ENCODE measurements at regions not wholly inside any gene's neighbourhood (a gene's known extent, or its start where the extent isn't known, plus 50 kb on each side); places are given as distances from the start of the nearest gene placed in this dataset.

DNA sequence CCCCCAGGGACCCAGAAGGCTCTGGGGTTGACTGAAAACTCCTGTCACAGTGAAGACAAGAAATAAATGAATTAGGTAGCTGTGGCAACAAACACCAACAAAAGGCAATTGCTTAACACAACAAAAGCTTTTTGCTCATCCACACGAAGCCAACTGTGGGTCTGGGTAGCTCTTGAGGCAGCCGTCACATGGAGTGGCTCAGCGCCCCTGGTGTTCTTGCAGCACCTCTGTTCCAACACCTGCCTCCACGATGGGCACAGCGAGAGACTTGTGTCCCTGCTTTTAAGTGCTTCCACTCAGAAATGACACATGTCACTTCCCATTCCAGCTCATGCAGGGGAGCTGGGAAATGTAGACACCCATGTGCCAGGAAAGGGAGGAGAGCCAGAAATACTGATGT is 364.5 kb upstream of the DUSP10 start:
- Histone ChIP-seq H3K9ac (no peak overlapping the region), H3K4me3 (IDR thresholded peaks at IDR 0.05; ENCODE audit: insufficient read depth, low read depth, low read length) (no peak overlapping the region), H2AFZ (ENCODE audit: low read depth) (no peak overlapping the region), H3K4me1 (ENCODE audit: low read depth, poor library complexity, severe bottlenecking) (no peaks in the 10 kb centered on the region), H3K79me2 (ENCODE audit: insufficient read depth, low read depth) (no peaks in the 10 kb centered on the region), H3K36me3 (ENCODE audit: insufficient read depth) (no peaks in the 10 kb centered on the region), H3K4me2 (no peak overlapping the region), H4K20me1 (ENCODE audit: insufficient read depth) (no peaks in the 10 kb centered on the region), H3K27ac (no peak overlapping the region), H3K27me3 (ENCODE audit: insufficient read depth, low read depth) (no peaks in the 10 kb centered on the region)
- TF ChIP-seq, protein P1, sequence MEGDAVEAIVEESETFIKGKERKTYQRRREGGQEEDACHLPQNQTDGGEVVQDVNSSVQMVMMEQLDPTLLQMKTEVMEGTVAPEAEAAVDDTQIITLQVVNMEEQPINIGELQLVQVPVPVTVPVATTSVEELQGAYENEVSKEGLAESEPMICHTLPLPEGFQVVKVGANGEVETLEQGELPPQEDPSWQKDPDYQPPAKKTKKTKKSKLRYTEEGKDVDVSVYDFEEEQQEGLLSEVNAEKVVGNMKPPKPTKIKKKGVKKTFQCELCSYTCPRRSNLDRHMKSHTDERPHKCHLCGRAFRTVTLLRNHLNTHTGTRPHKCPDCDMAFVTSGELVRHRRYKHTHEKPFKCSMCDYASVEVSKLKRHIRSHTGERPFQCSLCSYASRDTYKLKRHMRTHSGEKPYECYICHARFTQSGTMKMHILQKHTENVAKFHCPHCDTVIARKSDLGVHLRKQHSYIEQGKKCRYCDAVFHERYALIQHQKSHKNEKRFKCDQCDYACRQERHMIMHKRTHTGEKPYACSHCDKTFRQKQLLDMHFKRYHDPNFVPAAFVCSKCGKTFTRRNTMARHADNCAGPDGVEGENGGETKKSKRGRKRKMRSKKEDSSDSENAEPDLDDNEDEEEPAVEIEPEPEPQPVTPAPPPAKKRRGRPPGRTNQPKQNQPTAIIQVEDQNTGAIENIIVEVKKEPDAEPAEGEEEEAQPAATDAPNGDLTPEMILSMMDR (conservative IDR thresholded peaks at IDR 0.05; ENCODE audit: low read depth, low read length) = no peak

DNA sequence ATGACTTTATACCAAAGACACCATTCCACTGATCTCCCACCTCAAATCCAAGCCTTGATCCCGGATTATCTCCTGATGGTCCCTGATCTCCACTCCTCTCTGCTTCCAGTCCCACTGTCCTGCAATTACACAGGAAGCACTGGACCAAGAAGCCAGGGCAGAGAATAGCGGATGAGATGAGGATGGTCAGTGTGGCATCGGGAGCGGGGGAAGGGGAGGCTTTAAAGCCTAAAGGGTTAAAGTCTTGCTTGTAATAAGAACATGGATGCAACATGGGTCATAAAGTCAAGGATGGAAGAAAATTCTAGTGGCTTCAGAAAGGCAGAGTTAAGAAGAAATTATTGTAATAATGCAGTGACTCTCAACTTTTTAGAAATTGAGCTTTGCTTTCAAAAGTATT is 364.0 kb upstream of the DUSP10 start:
- no peaks in the 10 kb centered on the region for H3K79me2 ChIP-seq (ENCODE audit: insufficient read depth, low read depth)

DNA sequence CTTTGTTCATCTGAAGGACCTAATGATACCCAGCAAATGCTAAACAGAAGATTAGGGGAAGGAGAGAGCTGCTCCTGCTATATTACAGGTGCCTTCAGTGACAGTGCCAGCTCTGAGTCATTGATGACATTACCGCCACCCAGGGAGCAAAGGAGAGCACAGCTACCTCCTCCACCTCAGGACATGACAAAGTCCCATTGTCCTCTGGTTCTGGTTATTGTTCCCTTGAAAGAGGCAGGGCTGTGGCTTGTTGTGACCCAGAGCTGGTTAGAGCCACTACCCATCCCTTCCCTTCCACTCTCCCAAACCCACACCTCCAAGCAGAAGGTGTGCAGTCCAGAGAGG is 363.5 kb upstream of the DUSP10 start:
- no peaks in the 10 kb centered on the region for H3K79me2 ChIP-seq (ENCODE audit: insufficient read depth, low read depth)

More for the DNA sequence above, 364.0 kb upstream of the DUSP10 start:
- no peak overlapping the region for H3K4me2 ChIP-seq
- no peak overlapping the region for H3K4me3 ChIP-seq (IDR thresholded peaks at IDR 0.05; ENCODE audit: insufficient read depth, low read depth, low read length)
- no peaks in the 10 kb centered on the region for H3K4me1 ChIP-seq (ENCODE audit: low read depth, poor library complexity, severe bottlenecking)
- no peak overlapping the region for H3K9ac ChIP-seq
- no peaks in the 10 kb centered on the region for H4K20me1 ChIP-seq (ENCODE audit: insufficient read depth)
- no peak overlapping the region for H3K27ac ChIP-seq
- H2AFZ ChIP-seq (ENCODE audit: low read depth) = no peak overlapping the region
- no peaks in the 10 kb centered on the region for H3K27me3 ChIP-seq (ENCODE audit: insufficient read depth, low read depth)
- H3K36me3 ChIP-seq (ENCODE audit: insufficient read depth) = no peaks in the 10 kb centered on the region
- TF ChIP-seq, protein P1 (conservative IDR thresholded peaks at IDR 0.05; ENCODE audit: low read depth, low read length) = no peak

DNA sequence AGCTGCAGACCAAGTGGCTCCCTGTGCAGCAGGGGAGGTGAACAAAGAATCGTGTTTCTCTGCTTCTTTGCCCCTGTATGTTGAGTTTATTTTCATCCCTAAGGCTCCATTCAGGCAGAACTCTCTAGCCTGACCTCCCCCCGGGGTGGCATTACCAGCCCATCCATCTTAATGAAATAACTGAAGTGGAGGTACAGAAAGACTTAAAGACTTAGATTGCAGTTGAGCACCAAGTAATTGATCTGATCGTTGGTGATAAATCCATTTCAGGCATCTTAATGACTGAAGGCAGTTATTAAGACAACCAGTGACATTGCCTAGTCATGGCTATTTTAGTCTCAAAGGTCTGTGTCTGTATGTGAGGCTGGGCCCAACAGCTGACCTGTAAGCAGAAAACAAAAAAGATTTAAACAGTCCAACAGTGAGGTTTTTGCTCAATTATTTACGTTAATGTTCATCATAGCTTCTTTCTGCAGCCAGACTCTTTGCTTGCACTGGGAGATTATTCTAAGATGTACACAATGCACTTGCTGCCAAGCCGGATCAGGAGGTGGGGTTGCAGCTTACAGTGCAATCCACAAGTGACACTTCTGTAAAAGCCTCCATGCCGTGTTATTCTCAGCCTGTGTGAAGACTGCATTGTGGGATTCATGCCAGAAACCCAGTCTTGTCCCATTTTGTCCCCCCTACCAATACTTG is 363.0 kb upstream of the DUSP10 start:
- H3K79me2 ChIP-seq (ENCODE audit: insufficient read depth, low read depth) = no peaks in the 10 kb centered on the region
- no peaks in the 10 kb centered on the region for H4K20me1 ChIP-seq (ENCODE audit: insufficient read depth)
- TF ChIP-seq, protein P1 (conservative IDR thresholded peaks at IDR 0.05; ENCODE audit: low read depth, low read length) = no peak
- H3K36me3 ChIP-seq (ENCODE audit: insufficient read depth) = no peaks in the 10 kb centered on the region
- H3K27ac ChIP-seq = no peak overlapping the region
- H2AFZ ChIP-seq (ENCODE audit: low read depth) = no peak overlapping the region
- H3K4me3 ChIP-seq (IDR thresholded peaks at IDR 0.05; ENCODE audit: insufficient read depth, low read depth, low read length) = no peak overlapping the region
- H3K27me3 ChIP-seq (ENCODE audit: insufficient read depth, low read depth) = no peaks in the 10 kb centered on the region
- H3K4me2 ChIP-seq = no peak overlapping the region
- no peaks in the 10 kb centered on the region for H3K4me1 ChIP-seq (ENCODE audit: low read depth, poor library complexity, severe bottlenecking)
- no peak overlapping the region for H3K9ac ChIP-seq

More for the DNA sequence above, 363.5 kb upstream of the DUSP10 start:
- no peaks in the 10 kb centered on the region for H3K4me1 ChIP-seq (ENCODE audit: low read depth, poor library complexity, severe bottlenecking)
- H3K9ac ChIP-seq = no peak overlapping the region
- H3K36me3 ChIP-seq (ENCODE audit: insufficient read depth) = no peaks in the 10 kb centered on the region
- TF ChIP-seq, protein P1 (conservative IDR thresholded peaks at IDR 0.05; ENCODE audit: low read depth, low read length) = no peak
- H2AFZ ChIP-seq (ENCODE audit: low read depth) = no peak overlapping the region
- H3K27me3 ChIP-seq (ENCODE audit: insufficient read depth, low read depth) = no peaks in the 10 kb centered on the region
- H3K27ac ChIP-seq = no peak overlapping the region
- no peak overlapping the region for H3K4me2 ChIP-seq
- H4K20me1 ChIP-seq (ENCODE audit: insufficient read depth) = no peaks in the 10 kb centered on the region
- no peak overlapping the region for H3K4me3 ChIP-seq (IDR thresholded peaks at IDR 0.05; ENCODE audit: insufficient read depth, low read depth, low read length)

Data from KMS-11 (cell line).